Activated CD4-positive, alpha-beta T cell treated with anti-CD3 and anti-CD28 coated beads for 48 hours (primary cell): ENCODE measurements at regions not wholly inside any gene's neighbourhood (a gene's known extent, or its start where the extent isn't known, plus 50 kb on each side); places are given as distances from the start of the nearest gene placed in this dataset.
A peak's percentile ranks its signal among the peaks of the same experiment; 100 is the strongest.
"Not testable (repeated sequence)": the region's sequence is repeated elsewhere in the genome, so short reads cannot be mapped to it uniquely, and the experiment has no call there.

ENCODE experiments used
- DNase-seq: peaks from one replicate; pipeline ENCODE4 v3.0.0-alpha.2; 2020

DNA sequence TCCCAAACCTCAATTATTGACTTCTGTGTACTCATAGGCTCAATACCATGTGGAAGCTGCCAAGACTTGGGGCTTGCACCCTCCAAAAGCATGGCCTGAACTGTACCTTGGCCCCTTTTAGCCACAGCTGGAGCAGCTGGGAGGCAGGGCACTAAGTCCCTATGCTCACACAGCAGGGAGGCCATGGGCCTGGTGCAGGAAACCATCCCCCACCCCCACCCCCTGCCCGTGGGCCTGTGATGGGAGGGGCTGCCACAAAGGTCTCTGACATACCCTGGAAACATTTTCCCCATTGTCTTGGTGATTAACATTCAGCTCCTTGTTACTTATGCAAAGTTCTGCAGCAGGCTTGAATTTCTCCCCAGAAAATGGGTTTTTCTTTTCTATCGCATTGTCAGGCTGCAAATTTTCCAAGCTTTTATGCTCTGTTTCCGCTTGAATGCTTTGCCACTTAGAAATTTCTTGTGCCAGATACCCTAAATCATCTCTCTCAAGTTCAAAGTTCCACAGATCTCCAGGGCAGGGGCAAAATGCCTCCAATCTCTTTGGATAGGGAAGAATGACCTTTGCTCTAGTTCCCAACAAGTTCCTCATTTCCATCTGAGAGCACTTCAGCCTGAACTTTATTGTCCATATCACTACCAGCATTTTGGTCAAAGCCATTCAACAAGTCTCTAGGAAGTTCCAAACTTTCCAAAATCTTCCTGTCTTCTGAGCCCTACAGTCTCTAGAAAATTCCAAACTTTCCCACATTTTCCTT lies 141.8 kb downstream of the AHR start:
- DNase-seq: not testable (repeated sequence)

- DNase-seq: no peak
Observed at GRCh38 chr7:17440831-17441230, 142.4 kb downstream of the AHR start.

GRCh38 chr7:17441557-17441956 lies 143.1 kb downstream of the AHR start:
- DNase-seq: no peak

- DNase-seq: no peak
Observed at GRCh38 chr7:17444151-17444550, 145.7 kb downstream of the AHR start.

DNA sequence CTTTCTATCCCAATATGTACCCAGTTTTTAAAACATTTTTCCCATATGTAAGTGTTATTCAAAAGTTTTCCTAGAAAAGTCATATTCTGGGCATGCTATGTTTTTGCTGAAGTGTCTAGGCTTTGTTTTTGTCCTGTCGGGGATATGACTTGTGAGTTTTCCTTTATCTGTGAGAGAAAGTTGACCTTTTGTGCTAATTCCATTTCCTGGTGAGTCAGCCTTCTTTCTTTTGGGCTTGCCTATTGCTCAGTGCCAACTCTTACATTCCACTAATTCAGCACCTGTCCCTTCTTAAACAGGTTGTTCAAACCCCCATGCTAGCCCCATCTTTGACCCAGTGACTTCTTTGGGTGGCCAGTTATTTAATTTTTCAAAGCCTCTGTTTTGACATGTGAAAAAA lies 146.2 kb downstream of the AHR start:
- DNase-seq: no peak

GRCh38 chr7:17446340-17446739 lies 147.9 kb downstream of the AHR start:
- DNase-seq: no peak

DNA sequence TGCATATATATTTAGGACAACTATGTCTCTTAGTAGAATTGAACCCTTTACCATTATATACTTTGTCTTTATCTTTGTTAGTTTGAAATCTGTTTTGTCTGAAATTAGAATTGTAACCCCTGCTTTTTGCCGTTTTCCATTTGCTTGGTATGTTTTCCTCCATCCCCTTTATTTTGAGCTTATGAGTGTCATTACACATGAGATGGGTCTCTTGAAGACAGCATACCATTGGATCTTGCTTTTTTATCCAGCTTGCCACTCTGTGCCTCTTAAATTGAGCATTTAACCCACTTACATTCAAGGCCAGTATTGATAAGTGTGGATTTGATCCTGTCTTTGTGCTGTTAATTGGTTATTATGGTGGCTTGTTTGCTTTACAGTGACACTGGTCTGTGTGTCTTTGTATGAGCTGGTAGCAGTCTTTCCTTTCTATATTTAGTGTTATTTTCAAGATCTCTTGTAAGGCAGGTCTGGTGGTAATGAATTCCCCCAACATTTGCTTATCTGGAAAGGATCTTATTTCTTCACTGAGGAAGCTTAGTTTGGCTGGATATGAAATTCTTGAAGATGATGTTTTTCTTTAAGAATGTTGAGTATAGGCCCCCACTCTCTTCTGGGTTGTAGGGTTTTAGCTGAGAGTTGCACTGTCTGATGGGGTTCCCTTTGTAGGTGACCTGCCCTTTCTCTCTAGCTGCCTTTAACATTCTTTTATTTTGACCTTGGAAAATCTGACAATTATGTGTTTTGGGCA lies 149.5 kb downstream of the AHR start:
- DNase-seq: no peak

- DNase-seq: no peak
Observed at GRCh38 chr7:17448479-17449423, 150.3 kb downstream of the AHR start.

- no peak for DNase-seq
Observed at GRCh38 chr7:17456541-17456940, 158.1 kb downstream of the AHR start.

DNA sequence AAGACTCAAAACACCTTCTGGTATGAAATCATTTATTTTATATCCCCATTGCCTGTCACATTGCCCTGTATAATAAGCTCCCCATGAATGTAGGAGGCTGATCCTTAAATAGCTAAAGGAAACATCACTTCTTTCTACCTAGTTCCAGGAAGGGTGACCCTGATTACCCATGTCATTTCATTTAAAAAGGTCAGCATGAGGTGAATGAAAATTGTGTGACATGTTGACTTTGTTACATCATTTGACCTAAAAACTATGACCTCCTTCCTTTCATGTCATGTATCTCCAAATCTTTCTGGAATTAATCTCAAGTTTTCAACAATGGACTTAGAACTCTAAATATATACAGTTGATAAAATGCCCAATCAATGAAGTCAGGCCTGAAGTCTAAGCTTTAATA lies 161.5 kb downstream of the AHR start:
- DNase-seq: no peak

DNA sequence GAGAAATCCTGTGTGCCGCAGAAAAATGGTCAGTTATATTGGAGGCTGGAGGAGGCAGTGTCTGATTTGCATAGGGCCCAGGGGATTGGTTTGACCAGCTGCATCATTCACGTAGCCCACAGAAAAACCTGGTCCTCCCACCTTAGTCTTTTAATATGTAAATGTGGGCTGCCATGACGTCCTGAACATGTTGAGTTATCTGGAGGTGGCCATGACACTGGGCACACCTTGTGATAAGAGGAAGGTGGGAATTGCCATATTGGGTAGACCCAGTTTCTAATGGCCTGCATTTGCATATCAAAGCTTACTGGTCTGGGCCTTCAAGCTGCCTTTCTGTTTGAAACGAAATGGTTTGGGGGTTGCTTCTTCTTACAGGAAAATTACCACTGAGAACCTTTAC lies 162.2 kb downstream of the AHR start:
- DNase-seq: no peak

DNA sequence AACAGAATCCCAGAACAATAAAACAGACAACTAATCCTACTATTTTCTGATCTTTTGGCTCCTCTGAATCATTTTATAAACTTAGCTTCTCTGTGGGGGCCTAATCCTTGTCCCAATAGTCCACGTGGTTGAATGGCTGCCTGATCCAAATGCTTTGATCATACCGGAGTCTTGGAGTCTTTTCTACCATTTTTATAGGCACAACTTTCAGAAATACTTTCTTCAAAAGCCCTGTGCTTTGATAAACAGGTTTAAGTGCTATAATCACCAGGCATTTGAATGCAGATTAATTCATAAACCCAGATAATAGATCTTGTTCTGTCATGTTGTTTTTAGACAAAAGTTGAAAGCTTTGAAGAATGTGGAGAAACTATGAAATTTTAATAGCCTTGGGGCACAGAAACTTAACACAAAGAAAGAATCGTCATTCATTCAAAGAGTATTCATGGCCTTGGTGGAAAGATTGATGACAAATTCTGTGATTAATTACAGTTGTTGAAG lies 163.7 kb downstream of the AHR start:
- DNase-seq: no peak

DNA sequence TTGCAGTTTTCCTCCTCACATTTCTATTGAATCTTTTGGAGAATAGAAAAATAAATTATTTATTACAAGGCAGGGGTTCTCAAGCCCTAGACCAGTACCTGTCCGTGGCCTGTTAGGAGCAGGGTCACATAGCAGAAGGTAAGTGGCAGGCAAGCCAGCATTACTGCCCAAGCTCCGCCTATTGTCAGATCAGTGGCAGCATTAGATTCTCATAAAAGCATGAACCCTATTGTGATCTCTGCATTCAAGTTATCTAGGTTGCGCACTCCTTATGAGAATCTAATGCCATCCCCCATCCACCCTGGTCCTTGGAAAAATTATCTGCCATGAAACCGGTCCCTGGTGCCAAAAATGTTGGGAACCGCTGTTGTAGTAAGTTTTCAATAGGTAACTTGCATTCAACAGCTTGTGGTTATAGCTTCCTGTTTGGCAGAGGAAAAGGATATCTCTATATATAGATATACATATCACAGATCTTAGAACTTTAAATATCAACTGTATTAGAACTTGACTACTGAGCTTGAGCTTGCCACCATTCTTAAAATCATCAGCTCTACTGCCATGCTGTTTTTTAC lies 165.1 kb downstream of the AHR start:
- no peak for DNase-seq

- DNase-seq: no peak
Observed at GRCh38 chr7:17466216-17466615, 167.8 kb downstream of the AHR start.

GRCh38 chr7:17467386-17467945 lies 169.0 kb downstream of the AHR start:
- DNase-seq: no peak

DNA sequence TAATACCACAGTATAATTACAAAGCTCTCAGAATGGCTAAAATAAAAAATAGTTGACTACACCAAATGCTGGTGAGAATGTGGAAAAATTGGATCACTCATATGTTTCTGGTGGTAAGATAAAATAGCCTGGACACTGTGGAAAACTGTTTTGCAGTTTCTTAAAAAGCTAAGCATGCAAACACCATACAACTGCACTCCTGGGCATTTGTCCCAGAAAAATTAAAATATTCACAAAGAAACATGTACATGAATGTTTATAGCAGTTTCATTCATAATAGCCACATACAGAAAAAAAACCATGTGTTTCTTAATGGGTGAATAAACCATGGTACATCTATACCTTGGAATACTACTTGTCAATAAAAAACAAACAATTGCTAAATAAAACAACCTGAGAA lies 172.9 kb downstream of the AHR start:
- no peak for DNase-seq

DNA sequence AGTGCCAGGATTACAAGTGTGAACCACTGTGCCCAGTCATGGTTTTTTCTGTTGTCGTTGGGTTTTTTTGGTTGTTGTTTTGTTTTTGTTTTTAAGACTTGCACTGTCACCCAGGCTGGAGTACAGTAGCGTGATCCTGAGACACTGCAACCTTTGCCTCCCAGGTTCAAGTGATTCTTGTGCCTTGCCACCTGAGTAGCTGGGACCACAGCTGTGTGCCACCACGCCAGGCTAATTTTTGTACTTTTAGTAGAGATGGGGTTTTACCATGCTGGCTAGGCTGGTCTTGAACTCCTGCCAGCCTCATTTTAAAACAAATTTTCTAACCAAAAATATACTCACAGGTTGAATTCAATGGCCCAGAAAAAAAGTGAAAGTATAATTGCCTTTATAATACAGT lies 174.1 kb downstream of the AHR start:
- no peak for DNase-seq

DNA sequence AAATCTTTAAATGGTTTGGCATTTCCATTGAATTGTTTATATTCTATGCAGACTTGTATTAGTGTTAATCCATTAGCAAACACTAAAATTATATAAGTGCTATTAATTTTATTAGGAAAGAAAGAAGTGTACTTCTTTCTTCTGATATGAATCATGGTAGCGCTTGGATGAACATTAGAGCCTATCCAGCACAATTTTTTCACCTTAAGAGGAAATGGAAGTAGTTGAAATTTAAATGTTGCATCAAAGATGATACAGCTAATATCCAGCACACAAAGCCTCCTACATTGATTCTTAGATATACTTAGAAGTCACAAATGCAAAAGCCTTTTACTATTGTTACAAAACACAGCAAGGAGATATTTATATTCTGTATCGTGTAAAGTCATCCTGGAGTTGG lies 174.5 kb downstream of the AHR start:
- DNase-seq: no peak

GRCh38 chr7:17474724-17475344 lies 176.4 kb downstream of the AHR start:
- peak; percentile 5 for DNase-seq

GRCh38 chr7:17477182-17477581 lies 178.7 kb downstream of the AHR start:
- DNase-seq: no peak

DNA sequence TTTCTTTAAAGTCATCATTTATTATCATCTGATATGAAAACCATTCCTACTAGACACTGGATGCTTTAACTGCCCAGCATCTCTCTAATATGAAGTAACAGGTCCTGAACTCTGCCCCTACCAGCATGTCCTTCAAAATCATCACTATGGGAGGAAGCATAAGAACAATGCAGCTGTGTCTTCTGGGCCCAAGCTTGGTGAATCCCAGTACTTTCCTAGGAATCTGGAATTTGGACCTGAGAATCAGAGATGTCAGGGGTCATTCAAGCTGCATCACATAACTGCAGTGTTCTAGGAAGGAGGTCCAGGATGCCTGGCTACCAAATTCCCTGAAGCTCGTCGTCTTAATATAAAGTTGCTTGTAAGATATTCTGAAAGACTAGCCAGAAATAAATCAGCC lies 182.7 kb downstream of the AHR start:
- DNase-seq: no peak

- DNase-seq: no peak
Observed at GRCh38 chr7:17485368-17485767, 186.9 kb downstream of the AHR start.
